GM23248 (cell line): ENCODE measurements at regions not wholly inside any gene's neighbourhood (a gene's known extent, or its start where the extent isn't known, plus 50 kb on each side); places are given as distances from the start of the nearest gene placed in this dataset.
"Not testable (repeated sequence)": the region's sequence is repeated elsewhere in the genome, so short reads cannot be mapped to it uniquely, and the experiment has no call there.

ENCODE experiments used
- DNase-seq: peaks from one replicate; pipeline ENCODE4 v3.0.0-alpha.2; 2015
- H2AFZ ChIP-seq: fragments of 200-600 bp; sonication (generic); 2 replicates; pipeline ENCODE4 v1.6.1; 2016; ENCODE audit warnings: antibody characterized with exemption
- H3F3A ChIP-seq: fragments of 200-600 bp; sonication (generic); 2 replicates; pipeline ENCODE4 v1.6.1; 2016; ENCODE audit warnings: mild to moderate bottlenecking, antibody characterized with exemption, mixed run types; ENCODE audit not compliant: insufficient read depth
- H3K27ac ChIP-seq: fragments of 200-600 bp; sonication (generic); 2 replicates; pipeline ENCODE4 v1.5.1; 2016; ENCODE audit warnings: mild to moderate bottlenecking
- H3K27me3 ChIP-seq: fragments of 200-600 bp; sonication (generic); replicated peaks from 2 replicates; pipeline ENCODE4 v1.6.1; 2016; ENCODE audit warnings: mild to moderate bottlenecking; ENCODE audit not compliant: insufficient read depth
- H3K36me3 ChIP-seq: fragments of 200-600 bp; sonication (generic); 2 replicates; pipeline ENCODE4 v1.6.1; 2016; ENCODE audit warnings: low read depth, mild to moderate bottlenecking
- H3K4me1 ChIP-seq: fragments of 200-600 bp; sonication (generic); 2 replicates; pipeline ENCODE4 v1.6.1; 2016; ENCODE audit warnings: mild to moderate bottlenecking; ENCODE audit not compliant: insufficient read depth
- H3K4me2 ChIP-seq: fragments of 200-600 bp; sonication (generic); one replicate; pipeline ENCODE4 v1.6.1; 2016; ENCODE audit warnings: mild to moderate bottlenecking; ENCODE audit not compliant: unreplicated experiment
- H3K4me3 ChIP-seq: fragments of 200-600 bp; sonication (generic); 2 replicates; pipeline ENCODE4 v1.5.1; 2016; ENCODE audit warnings: mild to moderate bottlenecking
- H3K79me2 ChIP-seq: fragments of 200-600 bp; sonication (generic); 2 replicates; pipeline ENCODE4 v1.6.1; 2016; ENCODE audit warnings: mild to moderate bottlenecking; ENCODE audit not compliant: insufficient read depth
- H3K9ac ChIP-seq: fragments of 200-600 bp; sonication (generic); 2 replicates; pipeline ENCODE4 v1.6.1; 2016; ENCODE audit warnings: mild to moderate bottlenecking
- H3K9me2 ChIP-seq: fragments of 200-600 bp; sonication (generic); 2 replicates; pipeline ENCODE4 v1.6.1; 2016; ENCODE audit warnings: mixed run types, mild to moderate bottlenecking, moderate library complexity; ENCODE audit not compliant: insufficient read depth
- H3K9me3 ChIP-seq: fragments of 200-600 bp; sonication (generic); one replicate; pipeline ENCODE4 v1.6.1; 2017; ENCODE audit warnings: low read depth
- H4K20me1 ChIP-seq: fragments of 200-600 bp; sonication (generic); 2 replicates; pipeline ENCODE4 v1.6.0; 2016; ENCODE audit not compliant: insufficient read depth
- EZH2 ChIP-seq: fragments of 200-600 bp; sonication (generic); IDR thresholded peaks from 2 replicates; pipeline ENCODE4 v1.6.1; 2018; ENCODE audit warnings: antibody characterized with exemption, mild to moderate bottlenecking; ENCODE audit not compliant: insufficient read depth, poor library complexity, severe bottlenecking
- EZH2phosphoT487 ChIP-seq: fragments of 200-600 bp; sonication (generic); IDR thresholded peaks from 2 replicates; pipeline ENCODE4 v1.6.1; 2018; ENCODE audit warnings: antibody characterized with exemption, moderate library complexity, mild to moderate bottlenecking, low read depth; ENCODE audit not compliant: insufficient read depth
- WGBS, 2 experiments: methylation state at CpG; one replicate each; pipeline ENCODE4 v1.1.6; 2015 to 2017; ENCODE audit warnings: low lambda C conversion rate in 2 of 2, low coverage in 1 of 2; ENCODE audit errors: missing lambda C conversion rate in 2 of 2; 5-methylcytosine and 5-hydroxymethylcytosine counted together
- in situ Hi-C: fragments of 300-500 bp; cut with MboI; formaldehyde crosslinking; loops from 2 replicates; pipeline ENCODE4 v1.15.0; 2020

DNA sequence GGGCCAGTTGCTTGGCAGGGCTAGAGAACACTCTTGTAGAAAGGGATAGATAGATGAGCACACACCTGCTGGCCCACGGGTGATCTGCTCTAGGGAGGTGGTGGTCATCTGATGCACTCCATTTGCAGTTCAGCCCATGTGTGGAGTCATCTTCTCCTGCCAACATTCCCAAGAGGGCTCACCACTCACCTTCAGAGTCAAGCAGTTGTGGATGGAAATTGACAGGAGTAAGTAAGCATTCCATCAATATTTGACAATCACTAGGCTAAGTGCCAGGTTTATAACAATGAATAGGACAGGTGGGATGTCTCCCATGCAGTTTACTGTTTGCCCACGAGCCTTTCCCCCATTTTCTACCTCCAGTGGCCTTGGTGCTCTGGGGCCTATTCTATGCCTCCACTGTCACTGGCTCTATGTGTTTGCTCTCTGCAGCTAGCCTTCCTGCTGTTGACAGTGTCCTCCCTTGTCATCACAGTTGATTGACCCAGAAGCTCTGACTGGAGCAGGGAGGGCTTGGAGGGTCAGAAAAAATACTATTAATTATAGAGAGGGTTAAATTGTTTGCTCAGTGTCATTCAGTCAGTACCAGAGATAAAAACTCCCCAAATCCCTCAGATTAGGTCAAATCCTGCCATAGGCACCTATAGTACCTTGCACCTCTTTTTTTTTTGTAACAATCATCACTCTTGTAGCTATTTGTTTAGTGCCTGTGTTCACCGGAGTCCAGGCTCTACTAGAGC, 134.6 kb upstream of the PZP start:
- Histone ChIP-seq H3K79me2 (no peaks in the 10 kb centered on the region), H3K9me3 (no peaks in the 10 kb centered on the region), H3K36me3 (no peaks in the 10 kb centered on the region), H3K9me2 (no peaks in the 10 kb centered on the region), H2AFZ (no peak overlapping the region), H3K27ac (no peak overlapping the region), H3K27me3 (0 out of 2 replicates have a peak, but pooled peaks cover 5% of the 10 kb centered on the region), H3K9ac (no peak overlapping the region), H4K20me1 (no peaks in the 10 kb centered on the region), H3K4me3 (no peak overlapping the region), H3K4me2 (no peak overlapping the region), H3K4me1 (no peaks in the 10 kb centered on the region; the same call in 1 of the 2 replicates), H3F3A (0 out of 2 replicates have a peak, but pooled peaks cover 6% of the 10 kb centered on the region)
- in situ Hi-C loops: loop anchor here (25.0 kb wide), 1 partner anchor 120 kb away; no protein-coding TSS in a partner anchor
- no peak for TF ChIP-seq EZH2
- no peak for TF ChIP-seq EZH2phosphoT487
- DNase-seq: no peak
- WGBS, 2 experiments: 47 to 60% methylated on average over 3 of the region's 3 CpGs

DNA sequence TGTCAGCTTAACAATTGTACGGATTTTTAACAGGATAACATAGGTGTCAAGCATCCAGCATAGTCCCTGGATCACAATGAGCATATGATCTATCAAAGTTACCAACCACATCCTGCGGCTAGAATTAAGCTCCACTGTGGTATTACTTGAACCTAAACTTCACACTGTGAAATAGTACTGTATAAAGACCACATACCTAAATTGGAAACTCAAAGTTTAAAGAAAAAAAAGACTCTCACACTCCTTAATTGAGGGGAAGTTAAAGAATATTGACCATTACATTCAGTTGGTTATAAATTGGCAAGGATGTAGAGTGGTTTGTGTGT, 133.0 kb upstream of the PZP start:
- TF ChIP-seq EZH2phosphoT487 (no peak), EZH2 (no peak)
- Histone ChIP-seq H3K9me3 (no peaks in the 10 kb centered on the region), H3F3A (0 out of 2 replicates have a peak, but pooled peaks cover 6% of the 10 kb centered on the region), H3K9me2 (no peaks in the 10 kb centered on the region), H4K20me1 (no peaks in the 10 kb centered on the region), H3K27me3 (0 out of 2 replicates have a peak, but pooled peaks cover 5% of the 10 kb centered on the region), H3K4me2 (no peak overlapping the region), H3K79me2 (no peaks in the 10 kb centered on the region), H2AFZ (no peak overlapping the region), H3K27ac (no peak overlapping the region), H3K4me1 (no peaks in the 10 kb centered on the region), H3K4me3 (no peak overlapping the region), H3K36me3 (no peaks in the 10 kb centered on the region), H3K9ac (no peak overlapping the region)
- WGBS, 2 experiments: 46 to 54% methylated on average over 2 of the region's 2 CpGs
- DNase-seq: no peak
- in situ Hi-C loops: loop anchor here (25.0 kb wide), 1 partner anchor 121 kb away; no protein-coding TSS in a partner anchor

DNA sequence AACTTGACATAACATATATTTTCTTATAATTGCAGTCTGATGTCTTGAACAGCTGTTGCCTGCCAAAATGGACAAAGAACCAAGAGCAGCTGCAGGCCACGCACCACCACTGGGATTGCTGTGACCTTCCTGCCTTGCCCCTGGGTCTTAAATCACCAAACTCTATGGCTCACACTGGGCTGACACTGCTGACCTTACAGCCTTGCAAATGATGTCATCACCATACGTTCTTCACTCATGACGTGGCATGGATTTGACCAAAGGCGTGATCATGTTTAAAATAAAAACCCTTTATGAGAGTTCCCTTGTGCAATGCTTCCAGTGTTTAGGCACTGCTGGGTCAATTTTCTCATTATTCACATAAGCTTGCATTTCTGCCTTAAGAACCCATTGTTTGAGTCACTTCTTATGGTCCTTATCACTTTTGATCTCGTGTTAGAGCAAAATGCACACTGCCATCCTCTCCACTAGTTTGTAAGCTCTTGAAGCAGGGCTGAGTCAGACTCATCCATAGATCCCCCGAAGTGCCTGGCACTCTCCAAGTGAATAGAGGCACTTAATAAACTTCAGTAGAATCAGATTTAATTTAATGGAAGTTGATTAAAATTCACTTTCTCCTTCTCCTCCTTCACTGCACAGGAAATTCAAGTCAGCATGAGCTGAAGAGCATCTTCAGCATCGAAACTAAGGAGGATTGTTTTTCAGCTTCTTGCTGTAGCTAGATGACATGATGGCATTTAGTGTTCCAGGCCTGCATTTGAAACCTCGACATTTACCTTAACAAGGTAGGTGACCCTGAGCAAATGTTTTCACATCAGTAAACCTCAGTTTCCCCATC, 132.4 kb upstream of the PZP start:
- in situ Hi-C loops: loop anchor here (25.0 kb wide), 1 partner anchor 122 kb away; no protein-coding TSS in a partner anchor
- Histone ChIP-seq H3K4me1 (no peaks in the 10 kb centered on the region), H3K9me3 (no peaks in the 10 kb centered on the region), H3K4me3 (no peak overlapping the region), H3K79me2 (no peaks in the 10 kb centered on the region), H3K4me2 (no peak overlapping the region), H4K20me1 (no peaks in the 10 kb centered on the region), H3K9ac (no peak overlapping the region), H3K27me3 (0 out of 2 replicates have a peak, but pooled peaks cover 5% of the 10 kb centered on the region), H2AFZ (no peak overlapping the region), H3K9me2 (no peaks in the 10 kb centered on the region), H3F3A (0 out of 2 replicates have a peak, but pooled peaks cover 6% of the 10 kb centered on the region), H3K27ac (no peak overlapping the region), H3K36me3 (no peaks in the 10 kb centered on the region)
- TF ChIP-seq EZH2phosphoT487: no peak
- TF ChIP-seq EZH2: no peak
- DNase-seq: peak; percentile 41
- 30 to 31% methylated on average over 8 of the region's 8 CpGs for WGBS, 2 experiments

DNA sequence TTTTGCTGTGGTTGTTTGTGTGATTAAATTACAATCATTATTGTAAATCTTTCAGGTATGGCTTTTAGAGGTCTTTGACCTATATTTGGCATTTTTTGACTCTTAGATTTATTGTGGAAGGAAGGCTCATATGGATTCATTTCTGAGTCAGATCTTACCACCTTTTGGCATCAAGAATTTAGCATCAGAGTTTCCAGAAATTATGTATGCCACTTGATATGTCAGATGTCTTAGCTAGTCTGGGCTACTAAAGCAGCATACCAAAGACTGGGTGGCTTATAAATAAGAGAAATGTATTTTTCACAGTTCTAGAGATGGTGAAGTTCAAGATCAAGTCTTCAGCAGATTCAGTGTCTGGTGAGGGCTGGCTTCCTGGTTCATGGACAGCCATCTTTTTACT, 129.5 kb upstream of the PZP start:
- in situ Hi-C loops: loop anchor here (25.0 kb wide), 1 partner anchor 125 kb away; no protein-coding TSS in a partner anchor
- no peak for TF ChIP-seq EZH2
- TF ChIP-seq EZH2phosphoT487: no peak
- Histone ChIP-seq H3K27ac (no peak overlapping the region), H3K9ac (no peak overlapping the region), H3K4me1 (no peaks in the 10 kb centered on the region), H3K4me3 (no peak overlapping the region), H3K9me2 (no peaks in the 10 kb centered on the region), H3K27me3 (no peaks in the 10 kb centered on the region), H3K36me3 (no peaks in the 10 kb centered on the region), H3K9me3 (no peaks in the 10 kb centered on the region), H3F3A (0 out of 2 replicates have a peak, but pooled peaks cover 6% of the 10 kb centered on the region), H3K4me2 (no peak overlapping the region), H2AFZ (no peak overlapping the region), H3K79me2 (no peaks in the 10 kb centered on the region), H4K20me1 (no peaks in the 10 kb centered on the region)
- no peak for DNase-seq

DNA sequence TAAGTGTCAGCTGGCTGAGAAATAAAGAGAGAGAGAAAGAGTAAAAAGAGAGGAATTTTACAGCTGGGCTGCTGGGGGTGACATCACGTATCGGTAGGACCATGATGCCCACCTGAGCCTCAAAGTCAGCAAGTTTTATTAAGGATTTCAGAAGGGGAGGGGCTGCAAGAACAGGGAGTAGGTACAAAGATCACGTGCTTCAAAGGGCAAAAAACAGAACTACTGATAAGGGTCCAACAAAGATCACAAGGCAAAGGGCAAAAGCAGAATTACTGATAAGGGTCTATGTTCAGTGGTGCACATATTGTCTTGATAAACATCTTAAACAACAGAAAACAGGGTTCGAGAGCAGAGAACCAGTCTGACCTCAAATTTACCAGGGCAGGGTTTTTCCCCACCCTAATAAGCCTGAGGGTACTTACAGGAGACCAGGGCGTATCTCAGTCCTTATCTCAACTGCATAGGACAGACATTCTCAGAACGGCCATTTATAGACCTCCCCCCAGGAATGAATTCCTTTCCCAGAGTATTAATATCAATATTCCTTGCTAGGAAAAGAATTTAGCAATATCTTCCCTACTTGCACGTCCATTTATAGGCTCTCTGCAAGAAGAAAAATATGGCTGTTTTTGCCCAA, 128.3 kb upstream of the PZP start:
- not testable (repeated sequence) for H3K27me3 ChIP-seq, H3F3A ChIP-seq, H2AFZ ChIP-seq, H3K9ac ChIP-seq, H3K36me3 ChIP-seq, H3K27ac ChIP-seq, H3K9me3 ChIP-seq, H3K4me1 ChIP-seq, H4K20me1 ChIP-seq, H3K9me2 ChIP-seq, H3K79me2 ChIP-seq, H3K4me3 ChIP-seq, DNase-seq, H3K4me2 ChIP-seq
- in situ Hi-C loops: loop anchor here (25.0 kb wide), 1 partner anchor 126 kb away; no protein-coding TSS in a partner anchor
- WGBS, 2 experiments: 37 to 46% methylated on average over 7 of the region's 7 CpGs
